Right cardiac atrium (tissue), 5 donors: ENCODE measurements at regions not wholly inside any gene's neighbourhood (a gene's known extent, or its start where the extent isn't known, plus 50 kb on each side); places are given as distances from the start of the nearest gene placed in this dataset.

ENCODE experiments used
- ATAC-seq, 2 donors: fragments of 200-7000 bp; cut with Tn5 transposase; one replicate each; pipeline versions ENCODE4 v1.8.0 to v1.9.1; 2020; ENCODE audit warnings: moderate library complexity in 2 of 2, mild to moderate bottlenecking in 1 of 2
- DNase-seq, 3 donors: peaks; one replicate each; pipeline ENCODE4 v3.0.0-alpha.2; 2020
- H3K27ac ChIP-seq: one replicate; pipeline ENCODE4 v1.5.1; 2013; ENCODE audit warnings: mild to moderate bottlenecking, low read length, control low read depth, moderate library complexity
- H3K27me3 ChIP-seq: one replicate; pipeline ENCODE4 v1.6.1; 2013; ENCODE audit not compliant: control insufficient read depth, insufficient read depth
- H3K4me1 ChIP-seq: one replicate; pipeline ENCODE4 v1.6.1; 2013; ENCODE audit warnings: low read length; ENCODE audit not compliant: control insufficient read depth, insufficient read depth
- H3K4me3 ChIP-seq: one replicate; pipeline ENCODE4 v1.5.1; 2013; ENCODE audit warnings: low read length, control low read depth
- H3K9me3 ChIP-seq: one replicate; pipeline ENCODE4 v1.6.1; 2013; ENCODE audit warnings: low read length; ENCODE audit not compliant: control insufficient read depth
- WGBS: extraction: QIAGEN DNeasy Blood & Tissue Kit; methylation state at CpG from one replicate; pipeline ENCODE4 v1.1.7; 2013; 5-methylcytosine and 5-hydroxymethylcytosine counted together
- intact Hi-C, 4 donors: fragments of 100-400 bp; cut with DNase I; formaldehyde crosslinking; loops; one replicate each; pipeline versions ENCODE4 v1.11.0 to v1.14.0; 2022 to 2023
- donor health status: healthy with polysubstance abuse.
- donor health status: DM: no; HTN: yes; CAD: no.
- donor health status: DM: no; HTN: no; CAD: no.
- donor health status: DM: no; HTN: yes; CAD: no; lungs with severe emphysema.
- donor health status: DM: yes; HTN: yes; CAD: no.

- Histone ChIP-seq H3K9me3 (no peaks in the 10 kb centered on the region), H3K4me1 (no peaks in the 10 kb centered on the region), H3K27ac (no peak overlapping the region), H3K27me3 (peaks cover 3% of the 10 kb centered on the region), H3K4me3 (no peak overlapping the region)
- no peak for ATAC-seq
- intact Hi-C loops = no loop called here
- DNase-seq = no peak
- 70% methylated on average over 4 of the region's 4 CpGs for WGBS
These were observed 285.4 kb upstream of the CHD6 start for GRCh38 chr20:41903586-41903985.

DNA sequence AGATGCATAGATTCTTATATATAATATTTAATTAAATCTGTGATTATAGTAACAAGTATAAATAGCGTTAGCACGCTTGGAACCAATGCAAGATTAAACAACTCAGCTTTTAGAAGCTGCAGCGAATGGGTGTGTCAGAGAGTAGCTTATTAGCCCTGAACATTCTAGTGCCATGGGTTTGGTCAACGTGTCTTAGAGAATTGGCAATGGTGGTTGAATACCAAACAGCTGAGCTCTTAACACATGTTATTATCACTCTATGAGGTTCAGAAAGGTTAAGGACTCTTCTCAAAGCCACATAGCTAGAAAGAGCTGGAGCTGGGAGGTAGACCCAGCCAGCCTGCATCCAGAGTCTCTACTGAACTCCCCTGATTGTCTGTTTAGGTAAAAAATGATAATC lies 284.2 kb upstream of the CHD6 start:
- no peak overlapping the region for H3K4me3 ChIP-seq
- no peak for ATAC-seq
- intact Hi-C loops = no loop called here
- peaks cover 3% of the 10 kb centered on the region for H3K27me3 ChIP-seq
- no peak for DNase-seq
- no peak overlapping the region for H3K27ac ChIP-seq
- no peaks in the 10 kb centered on the region for H3K4me1 ChIP-seq
- WGBS = 78% methylated on average over 4 of the region's 4 CpGs
- no peaks in the 10 kb centered on the region for H3K9me3 ChIP-seq

DNA sequence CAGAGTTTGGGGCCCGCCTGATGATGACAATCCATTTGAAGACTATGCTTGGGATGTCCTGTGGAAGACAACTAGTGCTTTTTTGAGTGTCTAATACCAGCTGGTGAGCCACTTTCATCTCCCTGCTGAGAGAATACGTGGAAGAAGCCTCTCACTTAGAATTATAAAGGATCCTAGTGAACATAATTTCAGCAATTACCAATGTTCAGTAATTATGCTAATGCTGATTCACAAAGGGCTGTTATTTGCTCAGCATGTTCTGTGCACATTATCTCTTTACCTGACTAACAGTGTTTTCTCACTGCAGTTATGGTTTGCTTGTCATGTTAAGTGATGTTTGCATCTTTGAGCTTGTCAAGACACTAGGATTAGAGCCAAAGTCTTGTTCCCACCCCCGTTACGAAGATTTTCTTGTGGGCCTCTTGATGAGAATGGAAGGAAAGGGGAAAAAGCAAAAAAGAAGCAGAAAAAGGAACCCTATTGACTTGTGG lies 282.1 kb upstream of the CHD6 start:
- no peak for DNase-seq
- intact Hi-C loops = no loop called here
- ATAC-seq = no peak
- 53% methylated on average over 4 of the region's 4 CpGs for WGBS
- Histone ChIP-seq H3K27me3 (peaks cover 3% of the 10 kb centered on the region), H3K27ac (no peak overlapping the region), H3K4me3 (no peak overlapping the region), H3K9me3 (no peaks in the 10 kb centered on the region), H3K4me1 (no peaks in the 10 kb centered on the region)

GRCh38 chr20:41897708-41898107 lies 279.5 kb upstream of the CHD6 start:
- DNase-seq = no peak
- Histone ChIP-seq H3K27me3 (no peaks in the 10 kb centered on the region), H3K9me3 (no peaks in the 10 kb centered on the region), H3K4me3 (no peak overlapping the region), H3K4me1 (no peaks in the 10 kb centered on the region), H3K27ac (no peak overlapping the region)
- intact Hi-C loops = no loop called here
- ATAC-seq = no peak
- WGBS = 75% methylated on average over 5 of the region's 5 CpGs

DNA sequence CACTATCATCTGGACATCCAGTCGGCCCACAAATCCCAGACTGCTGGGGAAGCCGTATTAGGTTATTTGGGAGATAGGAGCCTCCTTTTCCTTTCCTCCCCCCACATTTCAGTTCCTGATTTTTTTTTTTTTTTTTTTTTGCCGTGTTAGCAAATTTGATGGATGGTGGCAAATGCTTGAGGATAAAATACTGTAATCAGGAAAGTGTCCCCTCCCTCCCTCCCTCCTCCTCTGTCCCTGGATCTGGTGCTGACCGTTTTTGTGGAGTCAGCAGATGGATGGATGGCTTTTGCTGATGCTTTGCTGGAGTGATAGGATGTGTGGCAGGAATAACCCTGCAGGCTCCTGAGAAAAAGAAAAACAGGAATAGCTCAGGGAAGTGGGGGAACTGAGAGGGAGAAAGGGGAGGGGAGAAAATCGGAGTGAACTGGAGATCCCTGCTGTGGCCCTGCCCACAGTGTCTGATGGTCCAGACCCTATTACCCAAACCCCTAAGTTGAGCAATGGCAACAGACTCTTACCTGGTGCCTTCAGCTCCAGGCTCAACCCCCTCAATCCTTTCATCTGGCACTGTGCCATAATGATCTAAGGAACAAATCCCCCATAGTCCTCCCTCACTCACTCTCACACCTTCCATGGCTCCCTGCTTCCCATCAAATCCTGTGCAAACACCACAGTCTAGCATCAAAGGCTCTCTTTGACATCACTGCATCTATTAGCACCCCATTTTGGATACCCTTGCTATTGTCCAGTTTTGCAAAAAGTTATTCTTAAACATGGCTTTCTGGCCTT lies 277.3 kb upstream of the CHD6 start:
- DNase-seq (no peak), ATAC-seq (no peak)
- no peak overlapping the region for H3K27ac ChIP-seq
- 22% methylated on average over 5 of the region's 5 CpGs for whole genome bisulfite sequencing
- intact Hi-C loops = no loop called here
- H3K4me1 ChIP-seq = no peaks in the 10 kb centered on the region
- no peak overlapping the region for H3K4me3 ChIP-seq
- H3K9me3 ChIP-seq = no peaks in the 10 kb centered on the region
- no peaks in the 10 kb centered on the region for H3K27me3 ChIP-seq

- Histone ChIP-seq H3K9me3 (no peaks in the 10 kb centered on the region), H3K27ac (no peak overlapping the region), H3K27me3 (no peaks in the 10 kb centered on the region), H3K4me1 (no peaks in the 10 kb centered on the region), H3K4me3 (no peak overlapping the region)
- intact Hi-C loops = no loop called here
- 84% methylated on average over 10 of the region's 10 CpGs for WGBS
- ATAC-seq (no peak), DNase-seq (no peak)
These were observed 276.2 kb upstream of the CHD6 start for GRCh38 chr20:41894255-41894963.

DNA sequence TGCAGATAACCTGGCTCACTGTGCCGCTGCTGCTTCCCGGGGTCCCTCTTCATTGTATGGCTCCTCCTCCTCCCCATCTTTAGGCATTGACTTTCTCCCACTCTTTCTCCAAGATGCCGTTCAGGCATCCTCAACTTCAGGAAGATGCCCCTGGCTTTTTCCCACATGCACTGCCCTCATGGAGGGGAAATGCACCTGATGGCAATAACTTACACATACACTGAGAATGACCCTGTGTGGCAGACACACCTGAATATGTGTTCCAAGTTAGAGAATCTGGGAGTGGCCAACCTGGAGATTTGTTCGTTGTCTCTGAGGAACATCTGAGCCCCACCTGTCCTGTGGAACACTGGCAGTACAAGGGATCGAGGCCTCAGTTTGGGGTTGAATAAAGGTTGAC lies 273.9 kb upstream of the CHD6 start:
- intact Hi-C loops = no loop called here
- Histone ChIP-seq H3K4me1 (no peaks in the 10 kb centered on the region), H3K27ac (no peak overlapping the region)

DNA sequence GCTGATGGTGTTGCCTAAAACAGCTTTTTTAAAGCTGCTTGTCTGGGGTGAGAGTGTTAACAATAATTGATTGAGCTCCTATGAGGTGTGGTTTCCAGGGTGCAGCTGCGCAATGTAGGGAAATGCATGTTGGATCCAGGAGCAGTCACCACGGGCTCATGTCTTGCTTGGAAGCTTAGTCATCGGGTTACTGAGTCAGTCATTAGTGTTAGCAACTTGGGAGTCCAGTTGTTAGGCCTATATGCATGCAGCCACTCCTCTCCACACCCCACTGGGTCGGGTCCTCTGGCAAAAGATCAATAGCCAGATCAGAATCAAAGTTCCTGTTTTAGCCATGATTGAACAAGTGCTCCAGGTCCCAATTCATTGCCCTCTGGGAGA lies 271.7 kb upstream of the CHD6 start:
- H3K27ac ChIP-seq = no peak overlapping the region
- H3K4me3 ChIP-seq = no peak overlapping the region
- ATAC-seq = no peak
- no peaks in the 10 kb centered on the region for H3K4me1 ChIP-seq
- H3K9me3 ChIP-seq = no peaks in the 10 kb centered on the region
- intact Hi-C loops = no loop called here
- no peak for DNase-seq
- WGBS = 55% methylated on average over 4 of the region's 4 CpGs
- H3K27me3 ChIP-seq = no peaks in the 10 kb centered on the region

More for the DNA sequence above, 273.9 kb upstream of the CHD6 start:
- no peak for DNase-seq
- H3K4me3 ChIP-seq = no peak overlapping the region
- no peaks in the 10 kb centered on the region for H3K27me3 ChIP-seq
- H3K9me3 ChIP-seq = no peaks in the 10 kb centered on the region
- no peak for ATAC-seq
- 77% methylated on average over 5 of the region's 5 CpGs for whole genome bisulfite sequencing

GRCh38 chr20:41889126-41889843 lies 271.1 kb upstream of the CHD6 start:
- H3K4me3 ChIP-seq = no peak overlapping the region
- ATAC-seq (no peak), DNase-seq (no peak)
- H3K27ac ChIP-seq = no peak overlapping the region
- no peaks in the 10 kb centered on the region for H3K4me1 ChIP-seq
- H3K27me3 ChIP-seq = no peaks in the 10 kb centered on the region
- no peaks in the 10 kb centered on the region for H3K9me3 ChIP-seq
- intact Hi-C loops = no loop called here
- 64% methylated on average over 3 of the region's 3 CpGs for WGBS

DNA sequence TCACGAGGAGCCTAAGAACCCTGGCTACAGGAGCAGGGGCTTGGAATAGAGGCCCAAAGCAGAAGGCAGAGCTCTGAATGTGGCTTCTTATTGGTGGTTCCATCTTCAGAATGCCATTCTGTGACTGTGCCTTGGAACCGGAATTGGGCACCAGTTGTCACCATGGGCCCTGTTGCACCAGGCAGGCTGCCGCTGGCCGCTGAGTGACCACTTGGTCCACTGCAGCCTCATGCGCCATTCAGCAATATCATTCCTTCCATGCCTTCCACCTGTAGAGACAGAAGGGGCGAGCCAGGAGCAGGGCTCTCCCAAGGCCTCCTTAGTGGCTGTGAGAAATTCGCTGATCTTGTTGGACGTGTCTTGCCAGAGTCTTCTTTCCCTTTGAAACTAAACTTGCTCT lies 270.3 kb upstream of the CHD6 start:
- H3K4me3 ChIP-seq = no peak overlapping the region
- ATAC-seq (no peak), DNase-seq (no peak)
- H3K9me3 ChIP-seq = no peaks in the 10 kb centered on the region
- intact Hi-C loops = no loop called here
- WGBS = 81% methylated on average over 8 of the region's 8 CpGs
- no peaks in the 10 kb centered on the region for H3K27me3 ChIP-seq
- no peak overlapping the region for H3K27ac ChIP-seq
- no peaks in the 10 kb centered on the region for H3K4me1 ChIP-seq

DNA sequence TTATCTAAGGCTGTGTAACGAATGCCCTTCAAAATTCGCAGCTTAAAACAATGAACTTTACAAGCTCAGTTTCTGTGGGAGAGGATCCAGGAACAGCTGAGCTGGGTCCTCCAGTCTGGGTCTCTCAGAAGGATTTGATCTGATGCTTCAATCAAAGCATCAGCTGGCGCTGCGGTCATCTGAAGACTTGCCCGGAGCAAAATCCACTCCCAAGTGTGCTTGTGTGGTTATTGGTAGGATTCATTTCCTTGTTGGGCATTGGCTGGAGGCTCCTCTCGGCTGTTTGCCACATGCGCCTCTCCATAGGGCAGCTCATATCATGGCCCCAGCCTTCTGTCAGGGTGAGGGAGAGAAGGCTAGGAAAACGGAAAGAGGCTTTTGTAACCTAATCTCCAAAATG lies 269.3 kb upstream of the CHD6 start:
- no peak for ATAC-seq
- WGBS = 78% methylated on average over 8 of the region's 8 CpGs
- no peaks in the 10 kb centered on the region for H3K9me3 ChIP-seq
- no peaks in the 10 kb centered on the region for H3K4me1 ChIP-seq
- DNase-seq = no peak
- H3K27me3 ChIP-seq = no peaks in the 10 kb centered on the region
- no peak overlapping the region for H3K27ac ChIP-seq
- H3K4me3 ChIP-seq = no peak overlapping the region
- intact Hi-C loops = no loop called here
